Liver (tissue), 3 donors: ENCODE measurements at regions not wholly inside any gene's neighbourhood (a gene's known extent, or its start where the extent isn't known, plus 50 kb on each side); places are given as distances from the start of the nearest gene placed in this dataset.

Source experiments
- CTCF ChIP-seq: fragments of 150-350 bp; IDR thresholded peaks from 2 replicates; pipeline ENCODE4 v1.5.1; 2017; ENCODE audit warnings: improper control_type of control experiment, low read depth, low read length; ENCODE audit not compliant: missing input control
- EGR1 ChIP-seq, 2 donors: IDR thresholded peaks; 2 replicates each; pipeline ENCODE4 v1.6.1; 2016 to 2018; ENCODE audit warnings: antibody characterized with exemption in 2 of 2, low read depth in 2 of 2
- GABPA ChIP-seq, 2 donors: IDR thresholded peaks in 1 of 2; conservative IDR thresholded peaks in 1 of 2; 2 replicates each; pipeline ENCODE4 v1.6.1; 2016; ENCODE audit warnings: antibody characterized with exemption in 2 of 2, mild to moderate bottlenecking in 1 of 2, moderate library complexity in 1 of 2
- HNF4A ChIP-seq, 2 donors: conservative IDR thresholded peaks; 2 replicates each; pipeline ENCODE4 v1.6.1; 2016; ENCODE audit warnings: antibody characterized with exemption in 2 of 2, mild to moderate bottlenecking in 2 of 2
- MAX ChIP-seq: IDR thresholded peaks from 2 replicates; pipeline ENCODE4 v1.6.1; 2016; ENCODE audit warnings: antibody characterized with exemption
- RXRA ChIP-seq, 2 donors: IDR thresholded peaks; 2 replicates each; pipeline ENCODE4 v1.6.1; 2017 to 2018; ENCODE audit warnings: antibody characterized with exemption in 2 of 2, mild to moderate bottlenecking in 1 of 2
- SP1 ChIP-seq: IDR thresholded peaks from 2 replicates; pipeline ENCODE4 v1.6.1; 2018; ENCODE audit warnings: antibody characterized with exemption, mild to moderate bottlenecking
- TAF1 ChIP-seq: conservative IDR thresholded peaks from 2 replicates; pipeline ENCODE4 v1.6.1; 2016; ENCODE audit warnings: antibody characterized with exemption, mild to moderate bottlenecking
- YY1 ChIP-seq: IDR thresholded peaks from 2 replicates; pipeline ENCODE4 v1.6.1; 2016; ENCODE audit warnings: antibody characterized with exemption, mild to moderate bottlenecking
- ZBTB33 ChIP-seq: IDR thresholded peaks from 2 replicates; pipeline ENCODE4 v1.6.1; 2016; ENCODE audit warnings: antibody characterized with exemption
- TF ChIP-seq, protein P1 (sequence below): IDR thresholded peaks from 2 replicates; pipeline ENCODE4 v1.6.1; 2016; ENCODE audit warnings: antibody characterized with exemption
- donor health status: healthy.
- donor health status: healthy.

- TF ChIP-seq RXRA (IDR thresholded peaks at IDR 0.05) = no peak
- TF ChIP-seq SP1 = no peak
- TF ChIP-seq ZBTB33 = no peak
- TF ChIP-seq TAF1 = no peak
- no peak for TF ChIP-seq CTCF
- TF ChIP-seq, protein P1, sequence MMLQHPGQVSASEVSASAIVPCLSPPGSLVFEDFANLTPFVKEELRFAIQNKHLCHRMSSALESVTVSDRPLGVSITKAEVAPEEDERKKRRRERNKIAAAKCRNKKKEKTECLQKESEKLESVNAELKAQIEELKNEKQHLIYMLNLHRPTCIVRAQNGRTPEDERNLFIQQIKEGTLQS = no peak
- TF ChIP-seq EGR1 (IDR thresholded peaks at IDR 0.05; ENCODE audit: low read depth in 2 of 2) = no peak
- no peak for TF ChIP-seq MAX
- no peak for TF ChIP-seq YY1
- no peak for TF ChIP-seq HNF4A (conservative IDR thresholded peaks at IDR 0.05)
- no peak for TF ChIP-seq GABPA (IDR thresholded peaks at IDR 0.05 in 1 of 2, conservative IDR thresholded peaks at IDR 0.05 in 1 of 2)
Observed at GRCh38 chr12:70028515-70028914, 203.5 kb downstream of the MYRFL start.
